Neural cell (in vitro differentiated cells): ENCODE measurements at regions not wholly inside any gene's neighbourhood (a gene's known extent, or its start where the extent isn't known, plus 50 kb on each side); places are given as distances from the start of the nearest gene placed in this dataset.

Experiments used
- CTCF ChIP-seq: fragments of 450-650 bp; IDR thresholded peaks from 2 replicates; pipeline ENCODE4 v1.5.1; 2014; ENCODE audit warnings: antibody characterized with exemption, mild to moderate bottlenecking, moderate library complexity; ENCODE audit not compliant: poor library complexity, severe bottlenecking
- EP300 ChIP-seq: fragments of 450-650 bp; conservative IDR thresholded peaks from 2 replicates; pipeline ENCODE4 v1.6.1; 2014; ENCODE audit warnings: antibody characterized with exemption, mild to moderate bottlenecking, moderate library complexity; ENCODE audit not compliant: poor library complexity, severe bottlenecking
- EZH2 ChIP-seq: fragments of 200-600, 300-800 bp; shearing (Covaris generic), sonication (generic); IDR thresholded peaks from 2 replicates; pipeline ENCODE4 v1.6.1; 2014; ENCODE audit warnings: antibody characterized with exemption, low read length, borderline replicate concordance, mild to moderate bottlenecking; ENCODE audit not compliant: insufficient read depth, poor library complexity, severe bottlenecking
- MXI1 ChIP-seq: fragments of 450-650 bp; conservative IDR thresholded peaks from 2 replicates; pipeline ENCODE4 v1.6.1; 2014; ENCODE audit warnings: antibody characterized with exemption, mild to moderate bottlenecking; ENCODE audit not compliant: poor library complexity, severe bottlenecking
- POLR2AphosphoS5 ChIP-seq: IDR thresholded peaks from 2 replicates; pipeline ENCODE4 v1.6.1; 2012
- RAD21 ChIP-seq: fragments of 450-650 bp; conservative IDR thresholded peaks from 2 replicates; pipeline ENCODE4 v1.6.1; 2014; ENCODE audit warnings: antibody characterized with exemption, mild to moderate bottlenecking, moderate library complexity
- SMC3 ChIP-seq: fragments of 450-650 bp; conservative IDR thresholded peaks from 2 replicates; pipeline ENCODE4 v1.6.1; 2014; ENCODE audit warnings: antibody characterized with exemption, mild to moderate bottlenecking, moderate library complexity; ENCODE audit not compliant: poor library complexity
- TAF1 ChIP-seq: IDR thresholded peaks from 2 replicates; pipeline ENCODE4 v1.6.1; 2012; ENCODE audit warnings: low read depth
- TF ChIP-seq, protein P1 (sequence below): IDR thresholded peaks from 2 replicates; pipeline ENCODE4 v1.6.1; 2012; ENCODE audit warnings: borderline replicate concordance

DNA sequence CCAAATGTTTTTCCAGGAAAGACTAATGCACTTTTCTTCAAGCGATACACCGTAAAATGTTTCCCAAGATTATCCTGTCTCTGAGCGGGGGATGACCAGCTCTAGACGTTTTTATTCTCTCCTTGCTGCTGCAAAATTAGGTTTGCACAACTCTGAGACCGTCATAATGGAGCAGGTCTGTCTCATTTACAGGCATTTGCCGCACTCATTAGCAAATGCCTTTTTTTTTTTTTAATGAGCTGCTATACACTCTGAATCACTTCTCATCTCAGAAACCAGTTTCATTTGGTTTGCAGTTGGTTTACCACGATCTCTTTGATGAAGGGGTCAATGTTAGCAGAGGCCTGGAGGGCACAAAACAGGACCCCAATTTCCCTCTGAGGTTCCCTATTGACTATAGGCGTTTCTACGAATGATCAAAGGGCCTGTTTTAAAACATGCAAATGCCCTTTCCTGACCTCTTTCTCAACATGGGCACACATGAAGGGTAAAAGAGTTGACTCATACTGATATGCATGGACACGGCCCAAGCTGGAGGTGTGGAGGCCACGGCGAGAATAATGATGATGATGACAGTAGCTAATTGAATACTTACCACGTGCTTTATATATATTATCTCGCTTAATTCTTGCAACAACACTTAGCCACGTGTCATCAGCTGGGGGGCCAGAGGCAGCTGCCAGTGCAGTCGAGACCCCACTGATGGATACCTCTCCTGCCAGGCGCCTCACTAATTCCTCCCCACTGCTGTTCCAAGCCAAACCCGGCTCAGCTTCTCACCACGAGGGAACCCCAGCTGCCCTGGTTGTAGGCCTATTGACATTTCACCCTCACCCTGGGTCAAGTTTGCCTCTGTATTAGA lies 89.9 kb upstream of the PTCH1 start:
- TF ChIP-seq CTCF (no peak), MXI1 (no peak), SMC3 (no peak), POLR2AphosphoS5 (no peak), EP300 (no peak), EZH2 (no peak), TAF1 (no peak), RAD21 (no peak)
- TF ChIP-seq, protein P1, sequence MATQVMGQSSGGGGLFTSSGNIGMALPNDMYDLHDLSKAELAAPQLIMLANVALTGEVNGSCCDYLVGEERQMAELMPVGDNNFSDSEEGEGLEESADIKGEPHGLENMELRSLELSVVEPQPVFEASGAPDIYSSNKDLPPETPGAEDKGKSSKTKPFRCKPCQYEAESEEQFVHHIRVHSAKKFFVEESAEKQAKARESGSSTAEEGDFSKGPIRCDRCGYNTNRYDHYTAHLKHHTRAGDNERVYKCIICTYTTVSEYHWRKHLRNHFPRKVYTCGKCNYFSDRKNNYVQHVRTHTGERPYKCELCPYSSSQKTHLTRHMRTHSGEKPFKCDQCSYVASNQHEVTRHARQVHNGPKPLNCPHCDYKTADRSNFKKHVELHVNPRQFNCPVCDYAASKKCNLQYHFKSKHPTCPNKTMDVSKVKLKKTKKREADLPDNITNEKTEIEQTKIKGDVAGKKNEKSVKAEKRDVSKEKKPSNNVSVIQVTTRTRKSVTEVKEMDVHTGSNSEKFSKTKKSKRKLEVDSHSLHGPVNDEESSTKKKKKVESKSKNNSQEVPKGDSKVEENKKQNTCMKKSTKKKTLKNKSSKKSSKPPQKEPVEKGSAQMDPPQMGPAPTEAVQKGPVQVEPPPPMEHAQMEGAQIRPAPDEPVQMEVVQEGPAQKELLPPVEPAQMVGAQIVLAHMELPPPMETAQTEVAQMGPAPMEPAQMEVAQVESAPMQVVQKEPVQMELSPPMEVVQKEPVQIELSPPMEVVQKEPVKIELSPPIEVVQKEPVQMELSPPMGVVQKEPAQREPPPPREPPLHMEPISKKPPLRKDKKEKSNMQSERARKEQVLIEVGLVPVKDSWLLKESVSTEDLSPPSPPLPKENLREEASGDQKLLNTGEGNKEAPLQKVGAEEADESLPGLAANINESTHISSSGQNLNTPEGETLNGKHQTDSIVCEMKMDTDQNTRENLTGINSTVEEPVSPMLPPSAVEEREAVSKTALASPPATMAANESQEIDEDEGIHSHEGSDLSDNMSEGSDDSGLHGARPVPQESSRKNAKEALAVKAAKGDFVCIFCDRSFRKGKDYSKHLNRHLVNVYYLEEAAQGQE, result no peak
